SW480 (cell line): ENCODE measurements at regions not wholly inside any gene's neighbourhood (a gene's known extent, or its start where the extent isn't known, plus 50 kb on each side); places are given as distances from the start of the nearest gene placed in this dataset.

ENCODE experiments used
- DNase-seq: peaks from one replicate; pipeline ENCODE4 v3.0.0-alpha.2; 2016; ENCODE audit warnings: low spot score

GRCh38 chr7:47043304-47043703, 538.6 kb downstream of the TNS3 start:
- DNase-seq, result no peak

DNA sequence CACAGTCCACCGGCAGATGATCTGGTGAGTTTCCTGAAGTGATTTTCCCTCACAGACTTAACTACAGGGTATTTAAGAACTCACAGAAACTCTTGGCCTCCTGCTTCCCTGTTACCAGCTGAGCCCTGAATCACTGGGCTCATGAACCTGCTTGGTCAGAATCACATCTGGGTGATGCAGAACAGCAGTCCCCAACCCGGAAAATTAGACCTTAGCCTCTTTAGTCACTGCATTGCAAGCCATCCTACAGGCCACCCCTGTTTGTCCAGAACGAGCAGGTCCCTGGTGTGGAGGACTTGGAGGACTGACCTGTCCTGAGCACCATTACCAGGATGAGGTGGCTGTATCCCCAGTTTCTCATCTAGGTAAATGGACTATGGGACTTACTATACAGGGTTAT, 539.2 kb downstream of the TNS3 start:
- no peak for DNase-seq

DNA sequence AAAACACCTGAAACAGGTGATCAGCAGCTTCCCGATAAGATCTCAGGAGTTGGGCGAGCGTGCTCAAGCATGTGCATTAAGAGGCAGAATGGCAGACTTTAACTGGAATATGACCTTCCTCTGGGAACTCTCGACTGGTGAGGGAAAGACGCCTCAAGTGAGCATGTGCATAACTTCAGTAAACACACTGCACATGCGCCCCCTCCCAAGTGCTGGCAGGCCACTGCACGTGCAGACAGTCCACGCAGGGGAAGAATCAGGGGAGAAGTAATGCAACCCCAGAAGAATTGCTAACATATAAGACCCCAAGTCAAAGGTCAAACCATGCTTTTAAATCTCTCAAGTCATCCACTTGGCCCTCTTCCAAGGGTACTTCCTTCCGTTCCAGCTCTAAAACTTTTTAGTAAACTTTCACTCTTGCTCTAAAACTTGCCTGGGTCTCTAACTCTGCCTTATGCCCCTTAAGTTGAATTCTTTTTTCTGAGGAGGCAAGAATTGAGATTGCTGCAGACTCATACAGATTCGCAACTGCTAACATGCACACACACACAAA, 541.0 kb downstream of the TNS3 start:
- DNase-seq, result no peak

- DNase-seq, result no peak
Observed at GRCh38 chr7:47039904-47040303, 542.0 kb downstream of the TNS3 start.

- DNase-seq, result no peak
Observed at GRCh38 chr7:47039089-47039648, 542.7 kb downstream of the TNS3 start.

DNA sequence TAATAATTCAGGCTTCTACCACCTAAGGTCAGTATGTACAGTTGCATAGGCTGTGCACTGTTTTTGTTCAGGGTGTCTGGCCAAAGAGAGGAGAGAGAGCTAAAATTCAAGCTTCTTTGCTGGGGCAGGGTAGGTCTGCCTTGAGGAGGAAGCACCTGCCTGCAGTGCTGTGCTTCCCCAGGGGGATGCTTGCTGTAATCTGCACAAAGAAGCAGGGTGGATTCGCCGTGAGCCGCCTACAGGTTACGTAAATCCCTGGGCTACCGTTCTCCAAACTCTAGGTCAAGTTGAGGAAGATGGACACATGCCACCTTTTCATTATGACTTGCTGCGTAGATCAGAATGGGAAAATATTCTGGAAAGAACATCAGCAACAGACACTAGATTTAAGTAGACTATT, 543.3 kb downstream of the TNS3 start:
- no peak for DNase-seq

GRCh38 chr7:47037607-47038006, 544.3 kb downstream of the TNS3 start:
- DNase-seq, result no peak

GRCh38 chr7:47036909-47037308, 545.0 kb downstream of the TNS3 start:
- no peak for DNase-seq

- no peak for DNase-seq
Observed at GRCh38 chr7:47035522-47035921, 546.4 kb downstream of the TNS3 start.

DNA sequence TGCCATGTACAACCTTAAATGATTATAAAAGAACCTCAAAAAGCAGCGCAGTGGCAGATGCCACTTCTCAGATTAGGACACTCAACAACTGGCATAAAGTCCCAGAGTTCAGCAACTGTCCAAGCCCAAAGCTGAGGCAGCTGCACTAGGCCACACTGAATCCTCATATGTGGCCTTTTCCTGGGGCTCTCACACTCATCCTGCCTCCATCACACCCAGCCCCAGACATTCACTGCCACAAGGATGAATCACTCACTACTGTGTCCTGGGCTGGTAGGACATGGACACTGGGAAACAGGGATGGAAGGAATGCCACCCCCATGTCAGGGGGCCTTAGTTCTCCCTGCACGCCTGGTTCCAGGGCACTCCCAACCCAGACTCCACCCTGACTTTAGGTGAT, 547.7 kb downstream of the TNS3 start:
- DNase-seq, result no peak

- DNase-seq, result no peak
Observed at GRCh38 chr7:47032536-47032908, 549.4 kb downstream of the TNS3 start.

DNA sequence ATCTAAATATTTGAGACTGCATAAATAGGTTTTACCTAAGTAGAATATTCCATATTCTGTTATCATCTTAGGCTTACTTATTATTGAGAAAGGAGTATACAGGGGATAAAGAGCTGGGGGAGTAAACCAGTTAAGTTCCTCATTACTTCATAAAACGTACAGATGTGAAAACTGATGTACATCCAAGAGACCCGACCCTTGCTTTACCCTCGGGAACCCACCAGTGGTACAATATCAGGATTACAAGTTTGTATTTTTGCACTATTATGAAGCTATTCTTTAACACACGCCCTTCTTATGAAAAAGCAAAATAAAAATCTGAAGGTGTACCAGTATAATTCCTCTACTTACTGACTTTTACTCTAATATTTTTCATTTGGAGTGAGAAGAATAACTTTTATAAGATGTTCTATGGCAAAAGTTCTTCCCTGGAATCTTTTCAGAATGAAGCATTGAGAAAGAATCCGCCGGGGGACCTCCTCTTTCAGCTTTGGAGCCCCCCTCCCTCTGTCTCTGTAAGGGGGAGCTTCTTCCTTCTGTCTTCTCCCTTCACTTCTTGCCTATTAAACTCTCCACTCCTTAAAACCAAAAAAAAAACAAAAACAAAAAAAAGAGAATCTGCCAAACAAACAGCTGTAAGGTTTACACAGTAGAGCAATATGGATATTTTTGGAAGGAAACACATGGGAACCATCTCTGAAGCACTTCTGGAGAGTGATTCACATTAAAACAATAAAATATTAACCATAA, 550.0 kb downstream of the TNS3 start:
- no peak for DNase-seq

GRCh38 chr7:47028284-47028683, 553.6 kb downstream of the TNS3 start:
- no peak for DNase-seq

DNA sequence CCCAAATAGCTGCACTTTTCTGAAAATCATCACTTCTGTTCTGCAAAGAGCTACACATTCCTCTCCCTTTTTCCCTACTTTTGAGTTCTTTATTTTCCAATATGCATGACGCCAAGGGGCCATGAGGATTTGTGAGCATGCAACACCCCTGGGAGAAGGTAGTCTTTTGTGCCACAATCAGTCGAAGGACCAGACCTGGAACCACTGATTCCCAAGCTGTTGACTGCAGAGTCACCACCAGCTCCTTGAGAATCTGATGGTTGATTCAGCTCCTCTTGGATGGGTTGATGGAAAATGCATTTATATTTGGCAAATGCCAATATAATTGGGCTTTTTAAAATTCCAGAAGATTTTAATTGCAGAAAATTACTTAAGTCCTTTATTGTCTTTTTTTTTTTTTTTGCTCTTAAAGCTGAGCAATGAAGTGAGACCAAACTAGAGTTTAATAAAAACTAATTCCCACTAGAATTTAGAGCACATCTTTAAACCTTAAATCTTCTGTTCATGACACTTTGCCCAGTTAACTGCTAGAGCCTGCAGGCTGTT, 554.1 kb downstream of the TNS3 start:
- no peak for DNase-seq

DNA sequence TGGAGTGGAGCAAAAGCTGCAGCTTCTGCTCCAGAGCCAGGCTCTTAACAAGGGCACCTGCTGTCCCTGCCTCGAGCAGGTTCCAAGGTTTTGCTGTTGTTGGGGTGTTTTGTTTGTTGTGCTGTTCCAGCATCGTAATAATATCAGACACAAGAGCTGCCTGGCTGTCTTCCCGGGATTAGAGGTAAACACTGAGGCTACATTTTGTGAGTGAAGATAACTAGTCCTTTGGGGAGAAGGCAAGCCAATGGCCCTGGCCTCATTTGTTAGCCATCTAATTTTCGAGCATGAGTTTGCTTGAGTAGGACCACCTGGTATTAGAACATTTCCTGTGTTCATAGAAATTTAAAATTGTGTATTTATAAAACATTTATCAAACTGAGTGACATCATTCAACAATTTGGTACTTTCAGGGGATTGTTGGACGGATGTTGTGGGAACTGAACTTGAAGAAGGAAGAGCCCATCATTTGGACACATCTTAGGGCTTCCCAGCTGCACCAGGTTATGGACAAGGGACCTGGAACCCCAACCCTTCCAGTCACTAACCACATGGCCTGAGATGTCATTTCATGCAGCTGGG, 555.0 kb downstream of the TNS3 start:
- DNase-seq, result no peak

DNA sequence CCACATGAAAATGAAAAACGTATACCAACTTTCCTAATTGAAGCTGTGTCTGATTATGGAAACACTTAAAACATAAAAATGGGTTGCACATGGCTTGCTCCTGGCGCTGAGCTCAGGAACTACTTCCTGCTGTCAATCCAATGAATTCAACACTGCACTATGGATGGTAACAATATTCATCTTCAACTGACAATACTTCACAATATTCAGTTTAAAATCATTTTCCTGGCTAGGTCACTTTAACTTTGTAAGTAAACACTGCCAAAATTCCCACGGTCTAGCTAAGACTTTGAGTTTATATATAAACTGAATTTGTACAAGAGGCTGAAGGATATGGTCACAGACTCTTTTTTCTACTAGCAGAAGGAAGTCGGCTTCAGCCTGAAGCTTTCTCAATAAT, 556.9 kb downstream of the TNS3 start:
- DNase-seq, result no peak

DNA sequence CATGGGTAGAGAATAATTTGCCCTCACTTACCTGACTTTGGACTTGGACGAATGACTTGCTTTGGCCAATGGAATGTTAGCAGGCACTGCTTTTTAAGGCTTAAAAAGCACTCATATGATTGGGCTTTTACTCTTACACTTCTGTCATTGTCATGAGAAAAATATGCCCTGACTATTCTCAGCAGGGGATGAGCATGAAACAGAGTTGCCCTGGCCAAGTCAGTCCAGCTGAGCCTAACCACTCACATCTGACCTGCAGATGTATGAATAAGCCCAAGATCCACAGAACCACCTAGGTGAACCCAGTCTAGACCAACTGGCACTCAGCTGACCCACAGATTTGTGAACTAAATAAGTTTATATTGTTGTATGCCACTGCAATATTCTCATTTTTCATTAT, 573.5 kb downstream of the TNS3 start:
- no peak for DNase-seq

GRCh38 chr7:47007471-47007870, 574.4 kb downstream of the TNS3 start:
- DNase-seq, result no peak

GRCh38 chr7:47000561-47000960, 581.4 kb downstream of the TNS3 start:
- no peak for DNase-seq

GRCh38 chr7:46999866-47000265, 582.0 kb downstream of the TNS3 start:
- no peak for DNase-seq

DNA sequence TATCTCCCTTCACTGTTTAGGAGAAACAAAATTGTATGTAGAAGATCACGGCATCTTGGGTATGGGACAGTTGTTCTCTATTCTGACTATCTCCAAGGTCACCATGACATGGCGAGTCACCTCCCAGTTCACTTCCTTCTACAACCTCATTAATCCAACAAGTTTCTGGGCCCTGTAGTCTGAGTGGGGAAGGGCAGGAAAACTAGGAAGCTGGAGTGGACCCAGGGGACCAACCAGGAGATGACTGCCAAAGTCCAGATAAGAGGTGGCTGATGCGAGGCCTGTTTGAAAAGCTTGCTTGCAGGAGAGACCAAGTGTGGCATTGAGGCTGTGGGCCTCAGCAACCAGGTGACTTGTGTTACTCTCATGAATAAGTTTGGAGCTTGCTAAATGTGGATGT, 584.9 kb downstream of the TNS3 start:
- no peak for DNase-seq

- no peak for DNase-seq
Observed at GRCh38 chr7:46993396-46993795, 588.5 kb downstream of the TNS3 start.

DNA sequence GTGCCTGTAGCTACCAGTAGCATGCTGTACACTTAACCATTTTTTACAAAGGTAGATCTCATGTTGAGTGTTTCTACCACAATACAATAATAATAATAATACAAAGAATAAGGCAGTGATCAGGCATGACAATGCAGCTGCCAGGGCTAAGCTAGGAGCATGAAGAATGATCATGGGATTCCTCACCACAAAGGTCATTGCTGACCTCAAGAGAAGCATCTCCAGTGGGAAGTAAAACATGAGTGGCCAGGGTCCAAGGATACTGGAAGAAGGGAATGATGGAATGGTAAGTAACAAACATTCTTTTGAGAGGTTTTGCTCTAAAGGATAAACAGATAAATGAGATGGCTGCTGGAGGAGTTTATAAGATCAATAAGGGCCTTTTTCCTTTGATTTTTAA, 591.1 kb downstream of the TNS3 start:
- no peak for DNase-seq
